GM12878 (cell line): ENCODE measurements at regions not wholly inside any gene's neighbourhood (a gene's known extent, or its start where the extent isn't known, plus 50 kb on each side); places are given as distances from the start of the nearest gene placed in this dataset.

ENCODE experiments used
- BCL11A ChIP-seq: IDR thresholded peaks from 2 replicates; pipeline ENCODE4 v1.6.1; 2011; ENCODE audit warnings: low read depth, low read length
- CTCF ChIP-seq, 3 experiments: IDR thresholded peaks in 2 of 3; conservative IDR thresholded peaks in 1 of 3; 2 replicates each; pipeline ENCODE4 v1.5.1; 2011; ENCODE audit warnings: low read depth in 3 of 3, low read length in 3 of 3, mild to moderate bottlenecking in 3 of 3, control low read depth in 2 of 3, moderate library complexity in 2 of 3, inconsistent platforms in 1 of 3, mixed read lengths in 1 of 3; ENCODE audit not compliant: control insufficient read depth in 2 of 3, insufficient read depth in 1 of 3; ENCODE audit errors: extremely low read depth in 1 of 3
- EP300 ChIP-seq, 2 experiments: fragments of 150-350 bp in 1 of 2; IDR thresholded peaks; 2 replicates each; pipeline ENCODE4 v1.6.1; 2011 to 2012; ENCODE audit warnings: low read depth in 2 of 2, low read length in 2 of 2, borderline replicate concordance in 1 of 2, improper control_type of control experiment in 1 of 2, inconsistent platforms in 1 of 2; ENCODE audit not compliant: control insufficient read depth in 1 of 2
- EZH2 ChIP-seq: IDR thresholded peaks from 2 replicates; pipeline ENCODE4 v1.6.1; 2012; ENCODE audit warnings: low read depth, mild to moderate bottlenecking, control low read depth, inconsistent platforms, low read length, borderline replicate concordance; ENCODE audit not compliant: control insufficient read depth
- JUNB ChIP-seq: IDR thresholded peaks from 2 replicates; pipeline ENCODE4 v1.6.1; 2016; ENCODE audit warnings: antibody characterized with exemption, mild to moderate bottlenecking
- KDM1A ChIP-seq: fragments of 200-600 bp; sonication (generic); IDR thresholded peaks from 2 replicates; pipeline ENCODE4 v1.6.1; 2016; ENCODE audit warnings: borderline replicate concordance
- POLR2AphosphoS5 ChIP-seq: IDR thresholded peaks from 2 replicates; pipeline ENCODE4 v1.6.1; 2011; ENCODE audit warnings: mild to moderate bottlenecking, low read length, inconsistent platforms
- RAD51 ChIP-seq: fragments of 450-650 bp; IDR thresholded peaks from 2 replicates; pipeline ENCODE4 v1.6.1; 2016; ENCODE audit warnings: moderate library complexity, mild to moderate bottlenecking, inconsistent platforms
- RFX5 ChIP-seq: IDR thresholded peaks from 2 replicates; pipeline ENCODE4 v1.6.1; 2011; ENCODE audit warnings: low read depth, low read length, improper control_type of control experiment
- SP1 ChIP-seq: IDR thresholded peaks from one replicate; pipeline ENCODE4 v1.6.1; 2011; ENCODE audit warnings: low read depth, low read length
- TCF12 ChIP-seq: IDR thresholded peaks from 2 replicates; pipeline ENCODE4 v1.6.1; 2011; ENCODE audit warnings: low read depth, mild to moderate bottlenecking, low read length
- ZBTB40 ChIP-seq: fragments of 450-650 bp; IDR thresholded peaks from 2 replicates; pipeline ENCODE4 v1.6.1; 2016; ENCODE audit warnings: mild to moderate bottlenecking, moderate library complexity, borderline replicate concordance
- ZNF274 ChIP-seq: IDR thresholded peaks from one replicate; pipeline ENCODE4 v1.8.0; 2011; ENCODE audit not compliant: insufficient read length, insufficient read depth
- ZZZ3 ChIP-seq: IDR thresholded peaks from 2 replicates; pipeline ENCODE4 v1.6.1; 2011; ENCODE audit warnings: low read depth; ENCODE audit not compliant: control insufficient read depth, insufficient read length

- no peak for TF ChIP-seq ZNF274
- no peak for TF ChIP-seq CTCF (IDR thresholded peaks at IDR 0.05 in 2 of 3, conservative IDR thresholded peaks at IDR 0.05 in 1 of 3; ENCODE audit: control insufficient read depth in 2 of 3, extremely low read depth in 1 of 3, insufficient read depth in 1 of 3, low read depth in 3 of 3, low read length in 3 of 3)
- TF ChIP-seq RAD51, result no peak
- TF ChIP-seq TCF12, result no peak
- TF ChIP-seq ZZZ3, result no peak
- no peak for TF ChIP-seq SP1
- TF ChIP-seq EP300 (IDR thresholded peaks at IDR 0.05; ENCODE audit: borderline replicate concordance in 1 of 2, control insufficient read depth in 1 of 2, low read depth in 2 of 2, low read length in 2 of 2), result no peak
- TF ChIP-seq RFX5, result no peak
- TF ChIP-seq JUNB, result no peak
- TF ChIP-seq EZH2, result no peak
- TF ChIP-seq BCL11A, result no peak
- no peak for TF ChIP-seq ZBTB40
- TF ChIP-seq KDM1A, result no peak
- TF ChIP-seq POLR2AphosphoS5, result no peak
These were observed 88.5 kb upstream of the ELAVL2 start for GRCh38 chr9:23914431-23915003.
